HepG2 (cell line): ENCODE measurements at regions not wholly inside any gene's neighbourhood (a gene's known extent, or its start where the extent isn't known, plus 50 kb on each side); places are given as distances from the start of the nearest gene placed in this dataset.

Experiments
- ELF3 ChIP-seq: IDR thresholded peaks from 2 replicates; pipeline ENCODE4 v1.6.1; 2016; ENCODE audit warnings: missing genetic modification reagents, missing compliant biosample characterization
- HOXA5 ChIP-seq: sonication (generic); formaldehyde crosslinking; IDR thresholded peaks from 2 replicates; pipeline ENCODE4 v1.4.0; 2020; ENCODE audit warnings: missing genetic modification reagents
- KDM6A ChIP-seq: IDR thresholded peaks from 2 replicates; pipeline ENCODE4 v1.6.1; 2016; ENCODE audit warnings: low read depth
- MAFK ChIP-seq, 2 experiments: IDR thresholded peaks in 1 of 2; conservative IDR thresholded peaks in 1 of 2; 2 replicates each; pipeline ENCODE4 v1.6.1; 2011; ENCODE audit warnings: improper control_type of control experiment in 2 of 2, low read length in 2 of 2
- NR2F1 ChIP-seq, 2 experiments: fragments of 450-650 bp in 1 of 2; formaldehyde crosslinking in 1 of 2; IDR thresholded peaks; 2 replicates each; pipeline versions ENCODE4 v1.5.0 to v1.6.1; 2016 to 2020; ENCODE audit warnings: mild to moderate bottlenecking in 1 of 2, missing compliant biosample characterization in 1 of 2, missing genetic modification reagents in 1 of 2, moderate library complexity in 1 of 2
- PHF21A ChIP-seq: sonication (generic); formaldehyde crosslinking; IDR thresholded peaks from 2 replicates; pipeline ENCODE4 v1.5.0; 2020; ENCODE audit warnings: mild to moderate bottlenecking, missing genetic modification reagents
- SAP130 ChIP-seq: IDR thresholded peaks from 2 replicates; pipeline ENCODE4 v1.6.1; 2016; ENCODE audit warnings: low read depth
- ZNF138 ChIP-seq: sonication (generic); formaldehyde crosslinking; IDR thresholded peaks from 2 replicates; pipeline ENCODE4 v1.5.0; 2020; ENCODE audit warnings: mild to moderate bottlenecking, low read depth, missing genetic modification reagents
- ZNF142 ChIP-seq: sonication (generic); formaldehyde crosslinking; IDR thresholded peaks from 2 replicates; pipeline ENCODE4 v1.4.0; 2020; ENCODE audit warnings: missing genetic modification reagents
- ZNF296 ChIP-seq: sonication (generic); formaldehyde crosslinking; conservative IDR thresholded peaks from 2 replicates; pipeline ENCODE4 v1.5.0; 2020; ENCODE audit warnings: mild to moderate bottlenecking, missing genetic modification reagents
- ZNF574 ChIP-seq: sonication (generic); formaldehyde crosslinking; IDR thresholded peaks from 2 replicates; pipeline ENCODE4 v1.4.0; 2020; ENCODE audit warnings: missing genetic modification reagents
- ZNF598 ChIP-seq: sonication (generic); formaldehyde crosslinking; IDR thresholded peaks from 2 replicates; pipeline ENCODE4 v1.5.1; 2020; ENCODE audit warnings: mild to moderate bottlenecking, missing genetic modification reagents, borderline replicate concordance
- ZZZ3 ChIP-seq: sonication (generic); formaldehyde crosslinking; IDR thresholded peaks from 2 replicates; pipeline ENCODE4 v1.4.0; 2020; ENCODE audit warnings: missing genetic modification reagents, mild to moderate bottlenecking, borderline replicate concordance
- TF ChIP-seq, protein P1 (sequence below): sonication (generic); formaldehyde crosslinking; IDR thresholded peaks from 2 replicates; pipeline ENCODE4 v1.5.0; 2020; ENCODE audit warnings: mild to moderate bottlenecking, missing genetic modification reagents, borderline replicate concordance
- TF ChIP-seq, protein P2 (sequence below): sonication (generic); formaldehyde crosslinking; IDR thresholded peaks from 2 replicates; pipeline ENCODE4 v1.4.0; 2020; ENCODE audit warnings: missing genetic modification reagents

GRCh38 chr14:31937730-31938346, 139.3 kb upstream of the ARHGAP5 start (continued):
- 0 out of 2 replicates have a peak, but pooled peaks have one; percentile 45 for TF ChIP-seq ZNF598 (CRISPR knock-in tag)
- TF ChIP-seq, protein P1, sequence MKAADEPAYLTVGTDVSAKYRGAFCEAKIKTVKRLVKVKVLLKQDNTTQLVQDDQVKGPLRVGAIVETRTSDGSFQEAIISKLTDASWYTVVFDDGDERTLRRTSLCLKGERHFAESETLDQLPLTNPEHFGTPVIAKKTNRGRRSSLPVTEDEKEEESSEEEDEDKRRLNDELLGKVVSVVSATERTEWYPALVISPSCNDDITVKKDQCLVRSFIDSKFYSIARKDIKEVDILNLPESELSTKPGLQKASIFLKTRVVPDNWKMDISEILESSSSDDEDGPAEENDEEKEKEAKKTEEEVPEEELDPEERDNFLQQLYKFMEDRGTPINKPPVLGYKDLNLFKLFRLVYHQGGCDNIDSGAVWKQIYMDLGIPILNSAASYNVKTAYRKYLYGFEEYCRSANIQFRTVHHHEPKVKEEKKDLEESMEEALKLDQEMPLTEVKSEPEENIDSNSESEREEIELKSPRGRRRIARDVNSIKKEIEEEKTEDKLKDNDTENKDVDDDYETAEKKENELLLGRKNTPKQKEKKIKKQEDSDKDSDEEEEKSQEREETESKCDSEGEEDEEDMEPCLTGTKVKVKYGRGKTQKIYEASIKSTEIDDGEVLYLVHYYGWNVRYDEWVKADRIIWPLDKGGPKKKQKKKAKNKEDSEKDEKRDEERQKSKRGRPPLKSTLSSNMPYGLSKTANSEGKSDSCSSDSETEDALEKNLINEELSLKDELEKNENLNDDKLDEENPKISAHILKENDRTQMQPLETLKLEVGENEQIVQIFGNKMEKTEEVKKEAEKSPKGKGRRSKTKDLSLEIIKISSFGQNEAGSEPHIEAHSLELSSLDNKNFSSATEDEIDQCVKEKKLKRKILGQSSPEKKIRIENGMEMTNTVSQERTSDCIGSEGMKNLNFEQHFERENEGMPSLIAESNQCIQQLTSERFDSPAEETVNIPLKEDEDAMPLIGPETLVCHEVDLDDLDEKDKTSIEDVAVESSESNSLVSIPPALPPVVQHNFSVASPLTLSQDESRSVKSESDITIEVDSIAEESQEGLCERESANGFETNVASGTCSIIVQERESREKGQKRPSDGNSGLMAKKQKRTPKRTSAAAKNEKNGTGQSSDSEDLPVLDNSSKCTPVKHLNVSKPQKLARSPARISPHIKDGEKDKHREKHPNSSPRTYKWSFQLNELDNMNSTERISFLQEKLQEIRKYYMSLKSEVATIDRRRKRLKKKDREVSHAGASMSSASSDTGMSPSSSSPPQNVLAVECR (CRISPR knock-in tag), result no peak
- no peak for TF ChIP-seq PHF21A
- no peak for TF ChIP-seq ZNF138
- 0 out of 2 replicates have a peak, but pooled peaks have one; percentile 21 for TF ChIP-seq ZNF574
- TF ChIP-seq MAFK (conservative IDR thresholded peaks at IDR 0.05 in 1 of 2, IDR thresholded peaks at IDR 0.05 in 1 of 2; ENCODE audit: low read length in 2 of 2), result peak; percentile 69 to 86
- peak; percentile 81 for TF ChIP-seq NR2F1 (CRISPR knock-in tag; IDR thresholded peaks at IDR 0.05)
- no peak for TF ChIP-seq HOXA5 (CRISPR knock-in tag)
- no peak for TF ChIP-seq ZZZ3 (CRISPR knock-in tag)
- TF ChIP-seq ZNF142 (CRISPR knock-in tag), result no peak
- no peak for TF ChIP-seq ZNF296
- 0 out of 2 replicates have a peak, but pooled peaks have one; percentile 12 for TF ChIP-seq KDM6A
- TF ChIP-seq ELF3 (CRISPR knock-in tag), result peak; percentile 91
- TF ChIP-seq SAP130 (CRISPR knock-in tag), result peak; percentile 96
- TF ChIP-seq, protein P2, sequence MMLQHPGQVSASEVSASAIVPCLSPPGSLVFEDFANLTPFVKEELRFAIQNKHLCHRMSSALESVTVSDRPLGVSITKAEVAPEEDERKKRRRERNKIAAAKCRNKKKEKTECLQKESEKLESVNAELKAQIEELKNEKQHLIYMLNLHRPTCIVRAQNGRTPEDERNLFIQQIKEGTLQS (CRISPR knock-in tag), result peak; percentile 74; the same call in 1 of the 2 replicates
